Muscle of leg (tissue), 3 donors: ENCODE measurements at regions not wholly inside any gene's neighbourhood (a gene's known extent, or its start where the extent isn't known, plus 50 kb on each side); places are given as distances from the start of the nearest gene placed in this dataset.
"Not testable (repeated sequence)": the region's sequence is repeated elsewhere in the genome, so short reads cannot be mapped to it uniquely, and the experiment has no call there.

ENCODE experiments used
- DNase-seq: peaks from one replicate; pipeline ENCODE4 v3.0.0; 2013
- H3K27ac ChIP-seq: one replicate; pipeline ENCODE4 v1.5.1; 2013; ENCODE audit warnings: mild to moderate bottlenecking, low read length, control low read depth
- H3K27me3 ChIP-seq: one replicate; pipeline ENCODE4 v1.6.1; 2013; ENCODE audit warnings: low read length; ENCODE audit not compliant: control insufficient read depth, insufficient read depth
- H3K36me3 ChIP-seq: one replicate; pipeline ENCODE4 v1.6.1; 2013; ENCODE audit warnings: low read length; ENCODE audit not compliant: control insufficient read depth, insufficient read depth
- H3K4me1 ChIP-seq: one replicate; pipeline ENCODE4 v1.6.1; 2013; ENCODE audit warnings: low read length; ENCODE audit not compliant: control insufficient read depth, insufficient read depth
- H3K4me3 ChIP-seq: one replicate; pipeline ENCODE4 v1.5.1; 2013; ENCODE audit warnings: low read length, control low read depth
- H3K9me3 ChIP-seq: replicated peaks from 2 replicates; pipeline ENCODE4 v1.6.1; 2013; ENCODE audit warnings: low read depth, low read length; ENCODE audit not compliant: control insufficient read depth
- WGBS: methylation state at CpG from one replicate; pipeline ENCODE4 v1.1.5; 2013; ENCODE audit warnings: missing lambda C conversion rate; ENCODE audit not compliant: insufficient coverage; 5-methylcytosine and 5-hydroxymethylcytosine counted together

DNA sequence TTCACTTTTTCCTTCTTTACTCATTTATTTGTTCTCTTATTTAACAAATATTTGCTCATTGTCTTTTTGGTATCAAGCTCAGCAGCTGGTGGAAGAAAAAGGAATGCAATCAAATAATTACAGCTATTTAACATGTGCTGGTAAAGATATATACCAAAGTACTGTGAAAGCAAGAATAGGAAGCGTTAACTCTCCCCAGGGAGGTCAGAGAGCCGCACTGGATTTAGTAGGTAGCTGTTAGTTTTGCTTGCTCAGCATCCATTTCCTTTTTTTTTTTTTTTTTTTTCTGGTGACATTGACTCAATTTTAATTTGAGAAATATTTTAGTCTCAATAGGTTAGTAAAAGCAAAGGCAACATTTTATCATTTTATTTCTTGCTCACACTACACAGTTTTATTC is 308.5 kb upstream of the MDFIC2 start:
- Histone ChIP-seq H3K36me3 (no peaks in the 10 kb centered on the region), H3K9me3 (no peaks in the 10 kb centered on the region), H3K27ac (no peak overlapping the region), H3K4me1 (no peaks in the 10 kb centered on the region), H3K27me3 (no peaks in the 10 kb centered on the region), H3K4me3 (no peak overlapping the region)
- DNase-seq: no peak
- WGBS: no CpG with 5 or more reads among the region's 2 CpGs

DNA sequence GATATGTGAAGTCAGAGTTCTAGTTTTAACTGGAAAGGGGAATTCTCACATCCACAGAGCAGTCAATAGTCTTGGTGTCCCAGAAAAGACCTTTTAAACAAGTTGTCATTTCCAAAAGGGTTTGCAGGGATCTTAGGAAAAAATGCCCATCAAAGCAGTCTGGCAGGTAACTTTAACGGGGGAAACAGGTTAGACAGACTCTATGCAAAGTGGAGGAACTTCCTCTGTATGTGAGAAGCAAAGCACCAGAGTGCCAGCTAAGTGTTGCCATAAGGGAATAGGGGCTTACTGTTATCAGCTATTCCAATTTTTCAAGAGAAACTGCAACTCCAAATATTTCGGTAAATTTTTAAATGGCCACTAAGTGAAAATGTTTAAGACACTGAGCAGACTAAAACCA is 307.9 kb upstream of the MDFIC2 start:
- Histone ChIP-seq H3K4me3 (no peak overlapping the region), H3K4me1 (no peaks in the 10 kb centered on the region), H3K9me3 (no peaks in the 10 kb centered on the region), H3K27me3 (no peaks in the 10 kb centered on the region), H3K36me3 (no peaks in the 10 kb centered on the region), H3K27ac (no peak overlapping the region)
- no peak for DNase-seq
- 40% methylated on average over 2 of the region's 2 CpGs for WGBS

DNA sequence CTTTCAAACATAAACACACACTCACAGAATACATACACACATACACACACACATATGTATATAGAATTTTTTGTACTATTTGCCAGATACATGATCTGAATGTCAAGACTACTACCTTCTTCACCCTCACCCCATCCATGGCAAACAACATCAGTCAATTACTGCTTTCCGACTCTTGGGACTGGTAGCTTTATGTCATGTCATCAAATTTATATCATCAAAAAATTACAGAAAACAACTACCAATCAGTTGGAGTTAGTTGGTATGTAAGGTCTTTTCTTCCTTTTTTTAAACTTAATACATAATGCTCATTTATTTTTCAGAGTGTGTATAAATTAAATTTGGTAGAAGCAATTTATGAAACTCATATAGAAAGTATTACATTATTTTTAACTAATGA is 305.7 kb upstream of the MDFIC2 start:
- H3K9me3 ChIP-seq: no peaks in the 10 kb centered on the region
- H3K4me3 ChIP-seq: no peak overlapping the region
- no peak for DNase-seq
- H3K27ac ChIP-seq: no peak overlapping the region
- H3K27me3 ChIP-seq: no peaks in the 10 kb centered on the region
- H3K36me3 ChIP-seq: no peaks in the 10 kb centered on the region
- WGBS: no CpG with 5 or more reads among the region's 1 CpG
- H3K4me1 ChIP-seq: no peaks in the 10 kb centered on the region

DNA sequence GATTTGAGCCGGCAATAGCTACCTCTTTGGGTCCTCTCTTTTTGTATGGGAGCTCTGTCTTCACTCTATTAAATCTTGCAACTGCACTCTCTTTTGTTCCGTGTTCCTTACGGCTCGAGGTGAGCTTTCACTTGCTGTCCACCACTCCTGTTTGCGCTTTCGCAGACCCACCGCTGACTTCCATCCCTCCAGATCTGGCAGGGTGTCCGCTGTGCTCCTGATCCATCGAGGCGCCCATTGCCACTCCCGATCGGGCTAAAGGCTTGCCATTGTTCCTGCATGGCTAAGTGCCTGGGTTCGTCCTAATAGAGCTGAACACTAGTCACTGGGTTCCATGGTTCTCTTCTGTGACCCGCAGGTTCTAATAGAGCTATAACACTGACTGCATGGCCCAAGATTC is 304.9 kb upstream of the MDFIC2 start:
- H3K4me3 ChIP-seq, H3K36me3 ChIP-seq, H3K4me1 ChIP-seq, H3K27ac ChIP-seq, DNase-seq, H3K27me3 ChIP-seq, H3K9me3 ChIP-seq: not testable (repeated sequence)
- WGBS: 95% methylated on average over 14 of the region's 14 CpGs

DNA sequence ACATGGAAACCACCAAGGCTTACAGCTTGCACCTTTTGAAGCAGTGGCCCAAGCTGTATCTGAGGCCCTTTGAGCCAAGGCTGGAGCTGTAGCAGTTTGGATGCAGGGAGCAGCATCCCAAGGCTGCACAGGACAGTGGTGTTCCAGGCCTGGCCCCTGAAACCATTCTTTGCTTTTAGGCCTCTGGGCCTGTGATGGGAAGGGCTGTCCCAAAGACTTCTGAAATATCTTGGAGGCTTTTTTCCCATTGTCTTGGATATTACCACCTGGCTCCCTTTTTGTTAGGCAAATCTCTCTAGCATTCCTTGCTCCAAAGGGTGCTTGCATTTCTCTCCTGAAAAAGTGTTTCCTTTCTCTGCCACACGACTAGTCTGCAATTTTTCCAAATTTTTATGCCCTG is 302.8 kb upstream of the MDFIC2 start:
- WGBS: no CpG with 5 or more reads among the region's 1 CpG
- H3K9me3 ChIP-seq: no peaks in the 10 kb centered on the region
- H3K27ac ChIP-seq: no peak overlapping the region
- H3K27me3 ChIP-seq: no peaks in the 10 kb centered on the region
- no peaks in the 10 kb centered on the region for H3K4me1 ChIP-seq
- no peak overlapping the region for H3K4me3 ChIP-seq
- no peak for DNase-seq
- H3K36me3 ChIP-seq: no peaks in the 10 kb centered on the region

DNA sequence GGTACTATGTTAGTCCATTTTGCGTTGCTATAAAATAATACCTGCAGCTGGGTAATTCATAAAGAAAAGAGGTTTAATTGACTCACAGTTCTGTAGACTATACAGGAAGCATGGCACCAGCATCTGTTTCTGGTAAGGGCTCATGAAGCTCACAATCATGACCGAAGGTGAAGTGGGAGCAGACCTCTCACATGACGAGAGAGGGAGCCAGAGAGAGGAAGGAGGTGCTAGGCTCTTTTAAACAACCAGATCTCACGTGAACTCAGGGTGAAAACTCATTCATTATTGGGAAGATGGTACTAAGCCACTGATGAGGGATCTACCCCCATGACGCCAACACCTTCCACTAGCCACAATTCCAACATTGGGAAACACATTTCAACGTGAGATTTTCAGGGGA is 301.7 kb upstream of the MDFIC2 start:
- H3K4me3 ChIP-seq: no peak overlapping the region
- H3K36me3 ChIP-seq: no peaks in the 10 kb centered on the region
- H3K27ac ChIP-seq: no peak overlapping the region
- no peaks in the 10 kb centered on the region for H3K4me1 ChIP-seq
- H3K9me3 ChIP-seq: no peaks in the 10 kb centered on the region
- 89% methylated on average over 2 of the region's 6 CpGs for WGBS
- no peak for DNase-seq
- no peaks in the 10 kb centered on the region for H3K27me3 ChIP-seq

DNA sequence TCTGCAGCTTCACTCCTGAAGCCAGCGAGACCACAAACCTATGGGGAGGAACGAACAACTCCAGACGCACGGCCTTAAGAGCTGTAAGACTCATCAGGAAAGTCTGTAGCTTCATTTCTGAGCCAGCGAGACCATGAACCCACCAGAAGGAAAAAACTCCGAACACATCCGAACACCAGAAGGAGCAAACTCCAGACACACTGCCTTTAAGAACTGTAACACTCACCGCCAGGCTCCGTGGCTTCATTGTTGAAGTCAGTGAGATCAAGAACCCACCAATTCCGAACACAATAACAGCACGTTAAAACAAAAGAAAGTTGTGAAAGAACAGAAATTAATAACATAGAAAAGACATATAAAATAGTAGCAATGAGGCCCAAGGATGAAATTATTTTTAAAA is 300.5 kb upstream of the MDFIC2 start:
- no peaks in the 10 kb centered on the region for H3K36me3 ChIP-seq
- H3K4me1 ChIP-seq: no peaks in the 10 kb centered on the region
- no peak overlapping the region for H3K27ac ChIP-seq
- H3K9me3 ChIP-seq: no peaks in the 10 kb centered on the region
- DNase-seq: no peak
- no peaks in the 10 kb centered on the region for H3K27me3 ChIP-seq
- H3K4me3 ChIP-seq: no peak overlapping the region
- WGBS: 89% methylated on average over 3 of the region's 11 CpGs

DNA sequence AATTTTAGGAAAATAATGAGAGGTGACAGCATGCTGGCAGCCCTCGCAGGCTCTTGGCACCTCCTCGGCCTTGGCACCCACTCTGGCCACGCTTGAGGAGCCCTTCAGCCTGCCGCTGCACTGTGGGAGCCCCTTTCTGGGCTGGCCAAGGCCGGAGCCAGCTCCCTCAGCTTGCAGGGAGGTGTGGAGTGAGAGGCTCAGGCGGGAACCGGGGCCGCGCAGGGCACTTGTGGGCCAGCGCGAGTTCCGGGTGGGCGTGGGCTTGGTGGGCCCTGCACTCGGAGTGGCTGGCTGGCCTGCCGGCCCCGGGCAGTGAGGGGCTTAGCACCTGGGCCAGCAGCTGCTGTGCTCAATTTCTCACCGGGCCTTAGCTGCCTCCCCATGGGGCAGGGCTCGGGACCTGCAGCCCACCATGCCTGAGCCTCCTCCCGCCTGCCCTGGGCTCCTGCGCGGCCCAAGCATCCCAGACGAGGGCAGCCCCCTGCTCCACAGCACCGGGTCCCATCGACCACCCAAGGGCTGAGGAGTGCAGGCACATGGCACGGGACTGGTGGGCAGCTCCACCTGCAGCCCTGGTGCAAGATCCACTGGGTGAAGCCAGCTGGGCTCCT is 299.3 kb upstream of the MDFIC2 start:
- not testable (repeated sequence) for H3K4me3 ChIP-seq, DNase-seq, H3K27me3 ChIP-seq, H3K36me3 ChIP-seq, H3K27ac ChIP-seq, H3K4me1 ChIP-seq, H3K9me3 ChIP-seq
- WGBS: 96% methylated on average over 18 of the region's 25 CpGs

DNA sequence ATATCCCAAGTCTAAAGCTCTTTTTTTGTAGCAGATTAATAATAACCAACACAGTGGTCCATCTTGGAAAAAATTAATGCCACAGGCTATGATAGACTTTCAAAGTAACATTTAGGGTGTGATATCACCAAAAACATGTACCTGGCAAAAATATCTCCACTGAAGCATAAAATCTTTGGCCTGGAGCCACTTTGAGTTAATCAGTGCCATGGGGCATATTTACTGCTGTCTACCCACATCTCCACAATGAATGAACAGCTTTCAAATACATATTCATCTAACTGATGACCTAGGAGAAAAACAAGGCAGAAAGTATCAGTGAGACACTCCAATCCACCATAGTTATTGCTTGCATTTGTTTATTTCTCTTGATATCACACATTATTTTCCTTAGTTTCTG is 296.0 kb upstream of the MDFIC2 start:
- H3K9me3 ChIP-seq: no peaks in the 10 kb centered on the region
- no peak overlapping the region for H3K4me3 ChIP-seq
- no peak for DNase-seq
- no peaks in the 10 kb centered on the region for H3K36me3 ChIP-seq
- H3K27me3 ChIP-seq: no peaks in the 10 kb centered on the region
- no peaks in the 10 kb centered on the region for H3K4me1 ChIP-seq
- no peak overlapping the region for H3K27ac ChIP-seq

DNA sequence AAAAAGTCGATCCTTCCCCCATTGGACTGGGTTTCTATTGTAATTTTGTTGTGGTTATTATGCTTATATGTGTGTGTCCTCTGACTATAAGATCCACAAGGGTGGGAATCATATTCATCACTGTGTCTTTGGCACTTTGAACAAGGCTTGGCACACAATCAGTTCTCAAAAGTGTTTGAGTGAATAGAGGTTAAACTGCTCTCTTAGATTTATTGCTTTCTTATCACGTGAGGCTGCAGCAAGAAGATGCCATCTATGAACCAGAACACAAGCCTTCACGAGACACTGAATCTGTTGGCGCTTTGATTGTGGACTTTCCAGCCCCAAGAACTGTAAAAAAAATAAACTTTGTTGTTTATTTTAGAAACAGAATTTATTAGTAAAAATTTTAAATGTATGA is 295.0 kb upstream of the MDFIC2 start:
- Histone ChIP-seq H3K36me3 (no peaks in the 10 kb centered on the region), H3K27ac (no peak overlapping the region), H3K4me3 (no peak overlapping the region), H3K4me1 (no peaks in the 10 kb centered on the region), H3K27me3 (no peaks in the 10 kb centered on the region), H3K9me3 (no peaks in the 10 kb centered on the region)
- no peak for DNase-seq
- no CpG with 5 or more reads among the region's 4 CpGs for WGBS

DNA sequence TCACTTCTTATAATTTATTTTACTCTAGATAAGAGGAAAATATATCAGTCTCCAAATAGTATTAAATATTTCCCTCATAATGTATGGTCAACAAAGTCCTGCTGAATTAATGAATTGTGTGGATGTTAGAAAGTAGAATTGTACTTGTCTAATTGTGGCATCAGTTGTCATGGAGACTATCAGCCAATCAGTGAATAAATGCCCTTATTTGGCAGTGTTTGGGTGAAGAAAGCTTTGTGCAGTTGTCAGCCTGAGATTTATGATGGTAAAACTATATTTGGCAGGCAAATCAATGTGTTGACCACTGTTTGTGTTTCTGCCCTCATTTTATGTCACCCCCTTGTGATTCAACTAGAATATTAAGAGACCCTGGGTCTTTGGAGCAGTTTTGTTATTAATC is 293.6 kb upstream of the MDFIC2 start:
- Histone ChIP-seq H3K27ac (no peak overlapping the region), H3K36me3 (no peaks in the 10 kb centered on the region), H3K4me3 (no peak overlapping the region), H3K4me1 (no peaks in the 10 kb centered on the region), H3K27me3 (no peaks in the 10 kb centered on the region), H3K9me3 (no peaks in the 10 kb centered on the region)
- DNase-seq: no peak
